ENCODE measurements at regions not wholly inside any gene's neighbourhood (a gene's known extent, or its start where the extent isn't known, plus 50 kb on each side); places are given as distances from the start of the nearest gene placed in this dataset.

DNA sequence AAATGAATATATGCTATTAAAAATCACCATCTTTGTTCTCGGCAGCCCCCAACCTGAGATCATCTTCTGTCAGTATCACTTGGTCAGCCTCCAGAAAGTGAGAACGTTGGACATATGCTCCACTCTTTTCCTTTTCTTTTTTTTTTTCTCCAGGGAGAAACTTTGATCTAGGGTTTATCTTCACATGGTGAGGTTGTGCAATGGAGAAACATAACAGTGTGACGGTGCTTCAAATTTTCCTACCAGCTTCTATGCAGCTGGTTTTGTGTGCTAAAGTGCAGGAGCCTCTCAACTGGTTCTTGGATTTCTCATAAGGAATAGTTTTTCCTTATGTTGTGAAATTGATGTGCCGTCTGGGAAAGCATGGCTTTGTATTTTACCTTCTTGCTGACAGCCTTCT is 1202.9 kb downstream of the NCAM2 start:
- POLR2A ChIA-PET: no interaction called here
- WGBS (ENCODE audit: missing lambda C conversion rate): 16% methylated on average over 4 of the region's 4 CpGs
- DNase-seq (ENCODE audit: low read depth in 1 of 2, low spot score in 1 of 2) (no peak), ATAC-seq (no peak), FAIRE-seq (no peak)
- TF ChIP-seq, protein P1, sequence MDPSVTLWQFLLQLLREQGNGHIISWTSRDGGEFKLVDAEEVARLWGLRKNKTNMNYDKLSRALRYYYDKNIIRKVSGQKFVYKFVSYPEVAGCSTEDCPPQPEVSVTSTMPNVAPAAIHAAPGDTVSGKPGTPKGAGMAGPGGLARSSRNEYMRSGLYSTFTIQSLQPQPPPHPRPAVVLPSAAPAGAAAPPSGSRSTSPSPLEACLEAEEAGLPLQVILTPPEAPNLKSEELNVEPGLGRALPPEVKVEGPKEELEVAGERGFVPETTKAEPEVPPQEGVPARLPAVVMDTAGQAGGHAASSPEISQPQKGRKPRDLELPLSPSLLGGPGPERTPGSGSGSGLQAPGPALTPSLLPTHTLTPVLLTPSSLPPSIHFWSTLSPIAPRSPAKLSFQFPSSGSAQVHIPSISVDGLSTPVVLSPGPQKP (IDR thresholded peaks at IDR 0.05; ENCODE audit: low read depth, low read length): no peak
- no peak for TF ChIP-seq EHMT2 (IDR thresholded peaks at IDR 0.05; ENCODE audit: low read depth)
- TF ChIP-seq NFE2L2 (conservative IDR thresholded peaks at IDR 0.05; ENCODE audit: low read length): no peak
- TF ChIP-seq POLR2AphosphoS2 (conservative IDR thresholded peaks at IDR 0.05; ENCODE audit: low read length): no peak
- no peak for TF ChIP-seq PHF8 (IDR thresholded peaks at IDR 0.05; ENCODE audit: borderline replicate concordance, low read depth)
- TF ChIP-seq, protein P2, sequence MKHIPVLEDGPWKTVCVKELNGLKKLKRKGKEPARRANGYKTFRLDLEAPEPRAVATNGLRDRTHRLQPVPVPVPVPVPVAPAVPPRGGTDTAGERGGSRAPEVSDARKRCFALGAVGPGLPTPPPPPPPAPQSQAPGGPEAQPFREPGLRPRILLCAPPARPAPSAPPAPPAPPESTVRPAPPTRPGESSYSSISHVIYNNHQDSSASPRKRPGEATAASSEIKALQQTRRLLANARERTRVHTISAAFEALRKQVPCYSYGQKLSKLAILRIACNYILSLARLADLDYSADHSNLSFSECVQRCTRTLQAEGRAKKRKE (CRISPR knock-in tag; IDR thresholded peaks at IDR 0.05; ENCODE audit: low read depth): no peak
- TF ChIP-seq MAZ (IDR thresholded peaks at IDR 0.05; ENCODE audit: borderline replicate concordance, low read depth, low read length): no peak
- no peak for TF ChIP-seq HOXA7 (CRISPR knock-in tag; IDR thresholded peaks at IDR 0.05)
- TF ChIP-seq, protein P3, sequence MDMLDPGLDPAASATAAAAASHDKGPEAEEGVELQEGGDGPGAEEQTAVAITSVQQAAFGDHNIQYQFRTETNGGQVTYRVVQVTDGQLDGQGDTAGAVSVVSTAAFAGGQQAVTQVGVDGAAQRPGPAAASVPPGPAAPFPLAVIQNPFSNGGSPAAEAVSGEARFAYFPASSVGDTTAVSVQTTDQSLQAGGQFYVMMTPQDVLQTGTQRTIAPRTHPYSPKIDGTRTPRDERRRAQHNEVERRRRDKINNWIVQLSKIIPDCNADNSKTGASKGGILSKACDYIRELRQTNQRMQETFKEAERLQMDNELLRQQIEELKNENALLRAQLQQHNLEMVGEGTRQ (IDR thresholded peaks at IDR 0.05): no peak
- TF ChIP-seq, protein P4, sequence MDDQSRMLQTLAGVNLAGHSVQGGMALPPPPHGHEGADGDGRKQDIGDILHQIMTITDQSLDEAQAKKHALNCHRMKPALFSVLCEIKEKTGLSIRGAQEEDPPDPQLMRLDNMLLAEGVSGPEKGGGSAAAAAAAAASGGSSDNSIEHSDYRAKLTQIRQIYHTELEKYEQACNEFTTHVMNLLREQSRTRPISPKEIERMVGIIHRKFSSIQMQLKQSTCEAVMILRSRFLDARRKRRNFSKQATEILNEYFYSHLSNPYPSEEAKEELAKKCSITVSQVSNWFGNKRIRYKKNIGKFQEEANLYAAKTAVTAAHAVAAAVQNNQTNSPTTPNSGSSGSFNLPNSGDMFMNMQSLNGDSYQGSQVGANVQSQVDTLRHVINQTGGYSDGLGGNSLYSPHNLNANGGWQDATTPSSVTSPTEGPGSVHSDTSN (IDR thresholded peaks at IDR 0.05): no peak
- CTCF ChIA-PET: no interaction called here
- no peaks in the 10 kb centered on the region for H3K9me3 ChIP-seq
- H3K4me1 ChIP-seq: no peaks in the 10 kb centered on the region
- H3K4me2 ChIP-seq: no peak overlapping the region
- H3K4me3 ChIP-seq: no peak overlapping the region
- H3K27ac ChIP-seq: no peak overlapping the region

DNA sequence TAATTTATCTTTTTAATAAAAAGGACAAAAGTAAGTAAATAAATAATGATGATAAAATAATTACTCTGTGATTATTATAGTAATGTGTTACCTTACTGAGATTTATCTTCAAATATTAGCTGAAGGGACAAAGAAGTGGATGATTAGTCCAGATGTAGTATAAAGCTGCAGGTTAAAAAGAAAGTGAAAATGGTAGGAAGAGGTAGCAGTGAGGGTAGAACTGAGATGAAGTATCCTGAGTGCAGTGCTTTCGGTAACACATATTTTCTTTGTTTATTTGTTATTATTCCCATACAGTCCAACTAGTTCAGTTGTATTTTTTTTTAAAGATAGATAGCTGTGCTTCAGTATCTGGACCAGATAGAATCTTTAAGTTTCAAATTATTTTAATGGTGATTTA is 1203.5 kb downstream of the NCAM2 start:
- H3K4me3 ChIP-seq: no peak overlapping the region
- TF ChIP-seq BHLHE40 (IDR thresholded peaks at IDR 0.05; ENCODE audit: low read depth, low read length) (no peak), HOXB5 (CRISPR knock-in tag; IDR thresholded peaks at IDR 0.05) (no peak), ZNF302 (CRISPR knock-in tag; IDR thresholded peaks at IDR 0.05) (no peak), JUN (IDR thresholded peaks at IDR 0.05) (no peak)
- TF ChIP-seq, protein P5, sequence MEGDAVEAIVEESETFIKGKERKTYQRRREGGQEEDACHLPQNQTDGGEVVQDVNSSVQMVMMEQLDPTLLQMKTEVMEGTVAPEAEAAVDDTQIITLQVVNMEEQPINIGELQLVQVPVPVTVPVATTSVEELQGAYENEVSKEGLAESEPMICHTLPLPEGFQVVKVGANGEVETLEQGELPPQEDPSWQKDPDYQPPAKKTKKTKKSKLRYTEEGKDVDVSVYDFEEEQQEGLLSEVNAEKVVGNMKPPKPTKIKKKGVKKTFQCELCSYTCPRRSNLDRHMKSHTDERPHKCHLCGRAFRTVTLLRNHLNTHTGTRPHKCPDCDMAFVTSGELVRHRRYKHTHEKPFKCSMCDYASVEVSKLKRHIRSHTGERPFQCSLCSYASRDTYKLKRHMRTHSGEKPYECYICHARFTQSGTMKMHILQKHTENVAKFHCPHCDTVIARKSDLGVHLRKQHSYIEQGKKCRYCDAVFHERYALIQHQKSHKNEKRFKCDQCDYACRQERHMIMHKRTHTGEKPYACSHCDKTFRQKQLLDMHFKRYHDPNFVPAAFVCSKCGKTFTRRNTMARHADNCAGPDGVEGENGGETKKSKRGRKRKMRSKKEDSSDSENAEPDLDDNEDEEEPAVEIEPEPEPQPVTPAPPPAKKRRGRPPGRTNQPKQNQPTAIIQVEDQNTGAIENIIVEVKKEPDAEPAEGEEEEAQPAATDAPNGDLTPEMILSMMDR (IDR thresholded peaks at IDR 0.05): no peak
- ATAC-seq (no peak), FAIRE-seq (no peak), DNase-seq (ENCODE audit: low read depth in 1 of 2, low spot score in 1 of 2) (no peak)
- WGBS (ENCODE audit: missing lambda C conversion rate): 5% methylated on average over 1 of the region's 1 CpG
- POLR2A ChIA-PET: no interaction called here
- H3K4me1 ChIP-seq: no peaks in the 10 kb centered on the region
- CTCF ChIA-PET: no interaction called here
- no peaks in the 10 kb centered on the region for H3K9me3 ChIP-seq
- no peak overlapping the region for H3K27ac ChIP-seq
- no peak overlapping the region for H3K4me2 ChIP-seq

DNA sequence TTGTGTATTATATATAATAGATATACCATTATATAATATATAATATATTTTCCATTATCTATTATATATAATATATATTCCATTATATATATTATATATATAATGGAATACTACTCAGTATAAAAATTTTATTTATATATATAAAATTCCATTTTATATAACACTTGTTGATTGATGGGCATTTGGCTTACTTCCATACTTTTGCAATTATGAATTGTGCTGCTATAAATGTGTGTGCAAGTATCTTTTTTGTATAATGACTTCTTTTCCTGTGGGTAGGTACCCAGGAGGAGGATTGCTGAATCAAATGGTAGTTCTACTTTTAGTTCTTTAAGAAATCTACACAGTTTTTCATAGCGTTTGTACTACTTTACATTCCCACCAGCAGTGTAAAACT is 1211.1 kb downstream of the NCAM2 start:
- no peak for DNase-seq (ENCODE audit: low read depth in 1 of 2, low spot score in 1 of 2)
- H3K9me3 ChIP-seq: no peaks in the 10 kb centered on the region
- ChIA-PET CTCF (no interaction called here), POLR2A (no interaction called here)
- no peak for ATAC-seq
- TF ChIP-seq CHD4 (IDR thresholded peaks at IDR 0.05; ENCODE audit: borderline replicate concordance) (no peak), HOXB13 (CRISPR knock-in tag; IDR thresholded peaks at IDR 0.05; ENCODE audit: low read depth) (no peak)
- H3K4me3 ChIP-seq: no peak overlapping the region
- no peak overlapping the region for H3K4me2 ChIP-seq
- 0% methylated on average over 1 of the region's 1 CpG for WGBS (ENCODE audit: missing lambda C conversion rate)
- H3K4me1 ChIP-seq: no peaks in the 10 kb centered on the region
- no peak for FAIRE-seq
- no peak overlapping the region for H3K27ac ChIP-seq
